IPS-18a (cell line): ENCODE measurements at regions not wholly inside any gene's neighbourhood (a gene's known extent, or its start where the extent isn't known, plus 50 kb on each side); places are given as distances from the start of the nearest gene placed in this dataset.
"Not testable (repeated sequence)": the region's sequence is repeated elsewhere in the genome, so short reads cannot be mapped to it uniquely, and the experiment has no call there.

ENCODE experiments used
- H3K27ac ChIP-seq: one replicate; pipeline ENCODE4 v1.5.1; 2013; ENCODE audit warnings: low read length
- H3K27me3 ChIP-seq: one replicate; pipeline ENCODE4 v1.6.1; 2013; ENCODE audit warnings: mild to moderate bottlenecking, low read length; ENCODE audit not compliant: control insufficient read depth, insufficient read depth
- H3K36me3 ChIP-seq: one replicate; pipeline ENCODE4 v1.6.1; 2013; ENCODE audit warnings: low read depth, low read length; ENCODE audit not compliant: control insufficient read depth
- H3K4me1 ChIP-seq: one replicate; pipeline ENCODE4 v1.6.1; 2013; ENCODE audit warnings: low read depth, low read length; ENCODE audit not compliant: control insufficient read depth
- H3K4me3 ChIP-seq: one replicate; pipeline ENCODE4 v1.5.1; 2013; ENCODE audit warnings: low read length
- H3K9ac ChIP-seq: one replicate; pipeline ENCODE4 v1.6.1; 2013; ENCODE audit warnings: mild to moderate bottlenecking, low read length, moderate library complexity
- H3K9me3 ChIP-seq: one replicate; pipeline ENCODE4 v1.6.1; 2013; ENCODE audit warnings: low read depth, low read length; ENCODE audit not compliant: control insufficient read depth

- H3K4me3 ChIP-seq, H3K9me3 ChIP-seq, H3K36me3 ChIP-seq, H3K27ac ChIP-seq, H3K4me1 ChIP-seq, H3K27me3 ChIP-seq, H3K9ac ChIP-seq: not testable (repeated sequence)
Measured at GRCh38 chr15:20009619-20010018, 532.0 kb downstream of the GOLGA6L6 start.

GRCh38 chr15:20007338-20007737, 534.3 kb downstream of the GOLGA6L6 start:
- H3K27ac ChIP-seq, H3K36me3 ChIP-seq, H3K4me1 ChIP-seq: not testable (repeated sequence)

GRCh38 chr15:20003471-20003870, 538.1 kb downstream of the GOLGA6L6 start:
- not testable (repeated sequence) for H3K4me1 ChIP-seq, H3K27me3 ChIP-seq, H3K27ac ChIP-seq, H3K36me3 ChIP-seq, H3K4me3 ChIP-seq, H3K9me3 ChIP-seq, H3K9ac ChIP-seq

More at GRCh38 chr15:20007338-20007737, 534.3 kb downstream of the GOLGA6L6 start:
- H3K4me3 ChIP-seq, H3K9ac ChIP-seq, H3K9me3 ChIP-seq, H3K27me3 ChIP-seq: not testable (repeated sequence)

GRCh38 chr15:20002560-20002959, 539.0 kb downstream of the GOLGA6L6 start:
- not testable (repeated sequence) for H3K27me3 ChIP-seq, H3K4me3 ChIP-seq, H3K36me3 ChIP-seq, H3K9me3 ChIP-seq, H3K4me1 ChIP-seq, H3K27ac ChIP-seq, H3K9ac ChIP-seq

- H3K27me3 ChIP-seq, H3K36me3 ChIP-seq, H3K4me1 ChIP-seq, H3K4me3 ChIP-seq, H3K27ac ChIP-seq, H3K9ac ChIP-seq: not testable (repeated sequence)
- peaks cover 14% of the 10 kb centered on the region for H3K9me3 ChIP-seq
Measured at GRCh38 chr15:19996574-19997194, 544.9 kb downstream of the GOLGA6L6 start.

- not testable (repeated sequence) for H3K27me3 ChIP-seq, H3K4me3 ChIP-seq, H3K27ac ChIP-seq, H3K36me3 ChIP-seq, H3K9ac ChIP-seq, H3K4me1 ChIP-seq
- peaks cover 27% of the 10 kb centered on the region for H3K9me3 ChIP-seq
Measured at GRCh38 chr15:19995296-19995695, 546.3 kb downstream of the GOLGA6L6 start.

- no peaks in the 10 kb centered on the region for H3K27me3 ChIP-seq
- no peaks in the 10 kb centered on the region for H3K4me1 ChIP-seq
- no peak overlapping the region for H3K27ac ChIP-seq
- H3K9ac ChIP-seq: no peak overlapping the region
- H3K36me3 ChIP-seq: no peaks in the 10 kb centered on the region
- no peak overlapping the region for H3K4me3 ChIP-seq
- peaks cover 44% of the 10 kb centered on the region for H3K9me3 ChIP-seq
Measured at GRCh38 chr15:19992428-19992827, 549.2 kb downstream of the GOLGA6L6 start.

GRCh38 chr15:19988094-19988660, 553.4 kb downstream of the GOLGA6L6 start:
- H3K4me3 ChIP-seq: no peak overlapping the region
- H3K9ac ChIP-seq: no peak overlapping the region
- H3K36me3 ChIP-seq: no peaks in the 10 kb centered on the region
- H3K27me3 ChIP-seq: no peaks in the 10 kb centered on the region
- peaks cover 62% of the 10 kb centered on the region for H3K9me3 ChIP-seq
- H3K4me1 ChIP-seq: no peaks in the 10 kb centered on the region
- H3K27ac ChIP-seq: no peak overlapping the region

- H3K27me3 ChIP-seq: no peaks in the 10 kb centered on the region
- peaks cover 63% of the 10 kb centered on the region for H3K9me3 ChIP-seq
- no peaks in the 10 kb centered on the region for H3K36me3 ChIP-seq
- H3K4me3 ChIP-seq: no peak overlapping the region
- no peaks in the 10 kb centered on the region for H3K4me1 ChIP-seq
- H3K9ac ChIP-seq: no peak overlapping the region
- no peak overlapping the region for H3K27ac ChIP-seq
Measured at GRCh38 chr15:19987389-19988048, 554.1 kb downstream of the GOLGA6L6 start.

- H3K27me3 ChIP-seq: no peaks in the 10 kb centered on the region
Measured at GRCh38 chr15:19984101-19984500, 557.5 kb downstream of the GOLGA6L6 start.

GRCh38 chr15:19974998-19975397, 566.6 kb downstream of the GOLGA6L6 start:
- H3K27ac ChIP-seq: no peak overlapping the region
- H3K27me3 ChIP-seq: no peaks in the 10 kb centered on the region
- H3K36me3 ChIP-seq: no peaks in the 10 kb centered on the region
- H3K9ac ChIP-seq: no peak overlapping the region
- H3K4me1 ChIP-seq: no peaks in the 10 kb centered on the region
- H3K4me3 ChIP-seq: no peak overlapping the region
- H3K9me3 ChIP-seq: peaks cover 75% of the 10 kb centered on the region

More at GRCh38 chr15:19984101-19984500, 557.5 kb downstream of the GOLGA6L6 start:
- Histone ChIP-seq H3K36me3 (no peaks in the 10 kb centered on the region), H3K27ac (no peak overlapping the region), H3K4me3 (no peak overlapping the region), H3K9ac (no peak overlapping the region), H3K9me3 (peaks cover 64% of the 10 kb centered on the region), H3K4me1 (no peaks in the 10 kb centered on the region)

- no peaks in the 10 kb centered on the region for H3K36me3 ChIP-seq
Measured at GRCh38 chr15:19973718-19974117, 567.9 kb downstream of the GOLGA6L6 start.

More at GRCh38 chr15:19973718-19974117, 567.9 kb downstream of the GOLGA6L6 start:
- H3K27ac ChIP-seq: no peak overlapping the region
- H3K27me3 ChIP-seq: no peaks in the 10 kb centered on the region
- H3K9me3 ChIP-seq: peaks cover 70% of the 10 kb centered on the region
- no peak overlapping the region for H3K9ac ChIP-seq
- no peak overlapping the region for H3K4me3 ChIP-seq
- no peaks in the 10 kb centered on the region for H3K4me1 ChIP-seq
